ENCODE measurements at regions not wholly inside any gene's neighbourhood (a gene's known extent, or its start where the extent isn't known, plus 50 kb on each side); places are given as distances from the start of the nearest gene placed in this dataset.

DNA sequence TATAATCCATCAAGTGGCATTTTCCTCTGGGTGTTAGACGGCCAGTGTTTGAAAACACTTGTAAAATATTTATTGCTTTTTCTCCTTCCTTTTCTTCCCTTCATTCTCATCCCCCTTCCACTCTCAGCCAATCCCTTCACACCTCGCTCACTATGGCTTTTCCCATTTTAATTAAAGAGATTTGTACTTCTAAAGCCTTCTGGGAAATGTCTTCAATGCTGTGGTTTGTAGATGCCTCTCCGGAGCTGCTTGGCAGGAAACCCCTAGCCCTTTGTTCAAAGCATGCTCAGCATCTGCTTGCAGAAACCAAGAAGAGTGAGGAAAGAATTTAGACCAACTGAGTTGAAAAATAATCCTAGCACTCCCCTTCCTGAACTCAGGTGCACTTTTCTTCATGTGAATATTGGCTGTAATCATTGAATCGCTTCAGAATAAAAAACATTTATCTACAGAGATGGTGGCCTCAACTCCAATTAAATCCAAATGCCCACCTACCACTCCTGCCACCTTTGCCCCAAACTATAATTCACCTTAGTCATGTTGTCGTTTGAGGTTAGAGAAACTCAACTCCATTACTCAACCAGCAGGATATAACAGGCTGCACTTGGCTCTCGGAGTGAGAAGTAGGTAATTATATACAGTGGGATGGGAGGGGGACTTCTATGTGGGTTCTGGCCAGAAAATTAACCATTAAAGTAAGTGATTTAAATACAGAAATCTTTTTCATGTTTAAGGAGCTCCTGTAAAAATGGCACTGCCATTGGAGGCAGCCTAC, 659.4 kb upstream of the CAMK1G start:
- DNase-seq, result no peak

DNA sequence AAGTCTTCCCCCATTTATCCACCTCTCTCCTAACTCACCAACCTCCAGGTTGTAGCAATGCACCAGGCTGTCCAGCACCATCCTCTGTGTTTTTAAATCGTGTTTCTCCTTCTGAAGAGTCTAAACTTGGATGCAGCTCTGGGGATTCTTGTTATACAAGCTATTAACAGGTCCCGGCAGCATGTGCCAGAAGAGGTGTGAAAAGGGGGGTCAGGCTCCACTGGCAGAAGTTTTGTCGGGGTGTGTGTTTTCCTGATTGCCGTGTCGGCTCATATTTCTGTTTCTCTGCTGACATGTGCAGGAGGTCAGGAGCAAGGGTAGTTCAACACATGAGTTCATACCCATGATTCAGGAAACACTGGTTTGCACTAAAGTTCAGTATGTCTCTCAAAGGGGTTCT, 658.6 kb upstream of the CAMK1G start:
- DNase-seq, result no peak

DNA sequence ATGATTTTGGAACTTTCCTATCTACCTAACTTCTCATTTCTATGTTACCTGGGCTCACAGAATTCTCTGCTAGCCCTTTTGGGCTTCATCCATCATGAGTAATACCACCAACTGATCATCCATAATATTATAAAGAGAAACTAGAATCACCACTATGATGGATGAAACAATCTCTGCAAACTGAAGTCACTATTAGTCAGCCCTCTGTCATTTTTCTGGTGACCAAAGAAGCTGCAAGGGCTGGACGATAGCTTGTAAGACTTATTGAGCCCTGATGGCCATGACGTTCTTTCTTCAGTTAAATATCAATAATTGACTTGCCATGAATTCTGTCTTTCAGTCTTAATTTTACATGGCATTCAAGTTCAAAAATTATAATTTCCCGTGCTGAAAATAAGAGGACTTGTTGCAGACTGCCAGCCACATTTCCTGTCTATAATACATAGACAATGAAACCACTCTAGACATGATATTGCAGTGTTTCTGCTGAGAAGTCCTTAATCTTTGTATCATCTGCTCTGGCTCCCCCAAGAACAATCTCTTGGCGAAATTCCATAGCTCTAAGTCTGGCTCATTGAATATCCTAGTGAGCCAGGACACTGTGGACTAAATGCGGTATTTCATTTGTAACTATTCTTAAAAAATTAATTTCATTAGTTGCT, 655.0 kb upstream of the CAMK1G start:
- DNase-seq, result no peak

DNA sequence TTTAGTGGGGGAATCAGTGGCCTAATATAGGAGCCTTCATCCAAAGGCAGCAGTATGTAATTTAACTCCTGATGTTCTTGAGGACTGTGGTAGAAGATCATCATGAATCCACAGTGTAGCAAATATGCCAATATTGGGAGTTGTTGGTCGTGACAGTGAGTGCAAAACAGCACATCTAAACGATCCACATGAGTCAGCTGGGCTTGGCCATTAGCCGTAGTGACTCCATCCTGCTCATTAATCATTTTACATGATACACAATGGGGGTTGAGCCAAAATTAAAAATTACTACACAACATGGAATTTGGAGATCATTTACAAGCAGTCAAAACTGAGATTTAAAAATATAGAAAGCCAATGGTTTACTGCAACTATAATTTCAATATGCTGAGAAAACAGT, 653.9 kb upstream of the CAMK1G start:
- DNase-seq, result no peak

DNA sequence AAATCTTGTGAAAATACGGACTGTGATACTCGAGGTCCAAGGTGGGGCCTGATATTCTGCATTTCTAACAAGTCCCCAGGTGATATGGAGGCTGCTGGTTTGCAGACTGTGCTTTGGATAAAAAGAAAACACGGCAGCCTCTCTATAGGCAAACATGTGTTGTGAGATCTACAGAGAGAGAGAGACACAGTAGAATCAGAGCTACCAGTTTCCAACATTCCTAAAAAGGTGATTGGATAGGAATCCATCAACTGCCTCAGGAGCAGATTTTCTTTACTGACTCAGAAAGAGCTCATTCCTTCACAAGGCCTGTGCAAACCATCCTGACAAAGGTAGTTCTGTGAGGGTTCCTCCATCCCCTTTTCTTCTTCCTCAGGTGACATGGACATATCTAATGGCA, 651.6 kb upstream of the CAMK1G start:
- no peak for DNase-seq

DNA sequence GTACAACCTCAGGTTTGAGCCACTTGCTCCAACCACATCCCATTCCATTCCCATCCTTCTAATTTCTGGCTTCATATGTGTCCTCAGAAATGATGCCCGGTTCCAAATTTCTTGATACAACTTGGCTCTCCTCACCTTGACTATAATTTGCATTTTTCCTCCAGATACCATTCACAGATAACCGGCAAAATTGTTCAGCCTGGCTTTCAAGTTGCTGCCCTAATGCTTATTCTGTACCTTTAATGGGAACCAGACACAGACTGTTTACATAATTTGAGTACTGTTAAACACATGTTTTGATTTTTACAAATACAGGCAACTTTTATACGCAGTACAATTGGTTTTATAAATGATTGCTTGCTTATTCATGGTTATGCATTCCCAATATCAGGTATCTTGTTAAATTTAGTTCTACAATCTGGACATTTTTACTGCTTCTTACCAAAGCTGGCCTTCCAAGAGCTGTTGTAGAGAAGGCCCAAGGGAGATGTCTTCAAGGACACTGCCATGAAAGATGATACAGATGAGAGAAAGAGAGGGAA, 649.5 kb upstream of the CAMK1G start:
- DNase-seq, result no peak

DNA sequence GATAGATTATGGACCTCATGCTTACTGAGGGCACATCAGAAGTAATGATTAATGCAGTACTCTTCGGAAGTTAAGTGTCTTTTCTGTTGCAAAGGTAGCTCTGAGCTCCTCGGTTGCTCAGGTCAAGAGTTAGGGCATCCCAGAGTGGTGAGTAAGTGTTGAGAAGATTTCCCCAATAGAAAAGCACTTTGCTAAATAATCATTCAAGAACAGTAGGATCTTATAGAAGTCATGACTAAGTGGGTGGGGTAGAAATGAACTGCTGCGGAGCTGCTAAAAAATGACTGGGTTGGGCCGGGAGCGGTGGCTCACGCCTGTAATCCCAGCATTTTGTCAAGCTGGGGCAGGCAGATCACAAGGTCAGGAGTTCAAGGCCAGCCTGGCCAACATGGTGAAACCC, 648.6 kb upstream of the CAMK1G start:
- DNase-seq, result no peak

DNA sequence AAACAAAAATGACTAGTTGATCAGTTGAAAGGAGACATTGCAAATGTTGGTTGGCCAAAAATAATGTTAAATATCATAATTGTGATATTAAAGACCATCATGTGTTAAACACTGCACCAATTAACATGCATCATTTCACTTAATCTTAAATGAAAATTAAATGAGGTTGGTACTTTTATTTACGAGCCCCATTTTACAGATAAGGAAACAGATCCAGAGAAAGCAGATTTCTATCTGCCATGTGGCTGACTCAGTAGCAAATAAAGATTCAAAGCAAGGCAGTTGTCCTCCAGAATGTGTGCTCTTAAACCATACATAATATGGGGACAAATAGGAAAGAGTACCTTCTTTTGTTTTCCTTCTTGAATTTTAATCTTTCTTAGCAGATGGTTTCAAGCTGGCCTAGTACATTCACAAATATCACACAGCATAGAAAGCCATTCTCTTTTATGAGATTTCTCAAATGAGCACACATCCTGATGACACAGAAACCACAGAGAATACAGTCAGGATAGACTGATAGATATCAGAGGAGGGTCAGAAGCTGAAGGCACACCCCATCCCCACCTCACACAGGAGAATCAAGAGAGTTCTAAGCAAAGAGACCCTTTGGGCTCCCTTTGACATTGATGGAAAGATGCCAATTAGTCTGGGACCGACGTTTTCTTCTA, 647.9 kb upstream of the CAMK1G start:
- no peak for DNase-seq

DNA sequence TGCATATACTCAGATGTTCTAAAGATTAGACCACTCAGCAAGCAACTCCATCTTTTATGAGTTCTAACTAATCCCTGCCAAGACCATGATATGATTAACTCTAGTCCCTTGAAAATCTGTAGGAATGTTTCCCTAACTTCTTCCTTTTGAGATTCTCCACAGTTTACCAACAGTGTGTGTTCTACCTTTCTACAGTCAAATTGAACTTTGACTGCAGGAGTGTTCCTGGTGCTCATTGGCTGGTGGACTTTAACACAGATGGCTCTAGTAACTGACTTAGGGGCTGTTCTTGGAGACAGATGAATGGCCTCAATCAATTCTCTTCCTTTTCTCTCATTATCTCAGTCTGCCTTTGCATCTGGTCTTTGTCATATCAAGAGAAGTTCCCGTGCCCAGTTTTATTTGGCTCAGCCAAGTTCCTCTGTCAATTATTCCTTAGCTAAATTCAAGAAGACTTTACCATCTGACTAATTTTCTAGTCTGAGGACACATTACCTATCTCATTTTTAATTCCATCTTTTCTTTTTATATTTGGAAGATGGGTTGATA, 643.9 kb upstream of the CAMK1G start:
- DNase-seq, result no peak

DNA sequence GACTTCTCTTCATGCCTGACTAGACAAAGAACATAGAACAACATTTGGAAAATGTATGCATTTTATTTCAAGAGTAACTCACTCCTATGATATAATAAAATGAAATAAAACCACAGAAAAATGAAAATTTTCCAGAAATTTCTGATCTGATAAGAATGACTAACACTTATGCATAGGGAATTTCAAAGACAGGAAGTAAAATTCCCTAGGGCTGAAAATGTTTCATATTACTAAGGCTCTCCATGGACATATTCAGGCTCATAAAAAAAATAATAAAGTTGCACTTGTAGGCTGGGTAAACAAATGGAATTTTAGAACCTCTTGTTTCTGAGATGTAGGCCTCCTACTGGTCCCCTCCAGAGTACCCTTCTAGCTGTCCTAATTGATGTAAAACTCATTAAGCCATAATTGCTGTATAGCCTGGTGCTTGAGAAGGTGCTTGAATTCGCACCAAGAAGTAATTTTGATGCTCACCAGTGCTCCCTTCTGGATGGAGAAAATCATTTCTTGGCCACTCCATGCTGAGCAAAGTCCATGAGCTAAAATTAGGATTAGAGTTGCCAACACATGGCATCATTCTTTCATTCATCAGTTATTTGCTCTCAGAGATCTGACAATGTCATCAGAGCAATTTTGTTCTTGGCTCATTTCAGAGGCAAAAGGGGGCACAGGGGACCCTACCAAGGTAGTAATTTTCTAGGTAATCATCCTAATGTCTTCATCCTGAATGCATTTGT, 641.0 kb upstream of the CAMK1G start:
- no peak for DNase-seq

DNA sequence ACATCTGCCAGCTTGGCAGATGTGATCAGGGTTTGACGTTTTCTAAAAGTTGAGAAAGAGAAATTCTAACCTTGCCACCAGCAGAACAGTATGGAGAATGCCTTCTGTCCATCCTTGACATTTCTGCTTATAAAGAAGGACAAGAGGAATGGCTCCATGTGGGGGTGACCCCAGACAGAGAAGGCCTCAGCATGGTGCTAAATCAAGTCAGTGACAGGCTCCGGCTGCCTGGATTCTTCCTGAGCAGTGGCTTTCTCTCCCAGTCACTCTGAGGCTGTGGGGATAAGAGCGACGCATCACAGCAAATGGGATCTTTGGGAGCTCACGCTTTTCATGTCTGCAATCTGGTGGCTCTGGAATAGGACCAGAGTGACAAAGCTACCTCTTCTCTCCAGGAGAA, 640.2 kb upstream of the CAMK1G start:
- DNase-seq, result no peak

DNA sequence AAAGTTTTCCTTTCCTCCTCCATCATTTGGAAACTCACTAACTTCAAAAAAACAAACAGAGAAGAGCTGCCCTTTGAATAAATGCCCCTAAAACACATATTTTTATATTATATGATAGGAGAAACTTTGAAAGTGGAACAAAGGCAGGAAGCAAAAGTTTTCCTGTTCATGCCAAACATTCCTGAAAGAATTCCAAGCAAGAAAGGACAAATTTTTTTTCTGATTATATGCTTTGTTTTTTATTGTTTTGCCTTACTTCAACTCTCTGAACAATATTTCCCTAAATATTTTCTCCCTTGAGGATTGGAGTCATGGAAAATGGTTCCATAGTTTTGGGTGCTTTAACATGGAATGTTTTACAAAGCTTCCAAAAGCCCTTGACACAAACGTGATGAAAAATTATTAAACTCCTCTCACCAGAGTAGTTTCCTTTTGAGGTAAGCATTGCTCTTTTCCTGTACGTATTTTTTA, 638.5 kb upstream of the CAMK1G start:
- DNase-seq, result no peak

DNA sequence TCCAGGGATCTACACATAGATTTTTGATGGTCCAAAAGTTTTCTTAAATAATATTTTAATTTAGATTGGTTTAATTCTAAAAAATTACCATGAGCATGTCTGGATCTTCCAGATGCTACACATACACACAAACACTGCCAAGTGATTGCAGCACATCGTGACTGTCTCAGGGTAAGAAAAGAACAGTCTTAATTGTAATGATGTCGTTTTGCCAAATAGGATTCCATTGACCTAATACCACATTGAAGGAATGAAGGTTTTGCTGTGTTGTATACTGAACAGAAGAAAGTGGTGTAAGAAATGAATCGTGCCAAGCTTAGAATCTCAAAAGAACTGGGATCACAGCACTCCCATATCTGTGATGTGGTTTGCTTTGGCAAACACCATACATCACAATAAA, 633.3 kb upstream of the CAMK1G start:
- DNase-seq, result no peak

DNA sequence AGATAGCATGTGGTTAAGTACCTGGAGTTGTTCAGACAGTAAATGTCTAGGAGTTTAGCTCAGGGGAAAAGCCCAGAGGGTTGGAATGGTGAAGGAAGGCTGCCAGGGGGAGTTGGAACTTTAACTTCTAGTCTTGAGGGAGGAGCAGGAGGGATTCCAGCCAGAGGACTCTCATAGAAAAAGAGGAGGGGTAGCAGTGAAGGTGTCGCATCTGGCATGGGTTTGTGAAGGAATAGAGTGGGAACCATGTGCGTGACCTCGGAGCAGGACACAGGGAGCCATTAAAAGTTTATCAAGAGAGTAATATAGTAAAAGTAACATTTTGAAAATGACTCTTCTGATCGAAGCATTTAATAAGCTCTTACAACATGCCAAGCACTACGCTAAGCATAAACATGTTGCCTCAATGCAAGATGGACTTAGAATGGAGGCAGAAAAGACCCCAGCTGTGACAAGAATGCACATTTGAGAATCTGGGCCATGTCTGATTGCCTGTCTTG, 632.4 kb upstream of the CAMK1G start:
- no peak for DNase-seq

DNA sequence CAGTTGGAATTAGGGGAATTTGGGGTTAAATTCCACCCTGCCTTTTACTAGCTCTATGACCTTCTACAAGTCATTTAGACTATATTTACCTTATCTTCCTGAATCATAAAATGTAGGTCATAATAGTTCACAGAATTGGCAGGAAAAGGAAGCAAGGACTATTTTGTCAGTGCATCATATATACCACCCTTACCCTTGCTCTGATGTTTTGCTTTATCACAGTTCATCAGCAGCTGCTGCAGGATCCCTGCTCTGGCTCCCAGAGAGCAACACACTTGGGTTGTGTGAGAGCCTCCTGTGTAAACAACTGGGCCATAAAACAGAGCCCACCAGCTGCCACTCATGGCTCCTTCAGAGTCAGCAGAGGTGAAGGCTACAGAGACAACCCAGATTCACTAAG, 631.6 kb upstream of the CAMK1G start:
- DNase-seq, result no peak

DNA sequence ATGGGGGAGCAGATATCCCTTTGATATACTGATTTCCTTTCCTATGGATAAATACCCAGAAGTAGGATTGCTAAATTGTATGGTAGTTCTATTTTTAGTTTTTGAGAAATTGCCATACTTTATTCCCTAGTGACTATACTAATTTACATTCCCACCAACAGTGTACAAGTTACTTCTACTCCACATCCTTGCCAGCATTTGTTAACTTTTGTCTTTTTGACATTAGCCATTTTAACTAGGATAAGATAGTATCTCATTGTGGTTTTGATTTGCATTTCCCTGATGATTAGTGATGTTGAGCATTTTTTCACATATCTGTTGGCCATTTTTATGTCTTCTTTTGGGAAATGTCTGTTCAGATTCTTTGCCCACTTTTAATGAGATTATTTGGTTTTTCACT, 620.6 kb upstream of the CAMK1G start:
- no peak for DNase-seq

DNA sequence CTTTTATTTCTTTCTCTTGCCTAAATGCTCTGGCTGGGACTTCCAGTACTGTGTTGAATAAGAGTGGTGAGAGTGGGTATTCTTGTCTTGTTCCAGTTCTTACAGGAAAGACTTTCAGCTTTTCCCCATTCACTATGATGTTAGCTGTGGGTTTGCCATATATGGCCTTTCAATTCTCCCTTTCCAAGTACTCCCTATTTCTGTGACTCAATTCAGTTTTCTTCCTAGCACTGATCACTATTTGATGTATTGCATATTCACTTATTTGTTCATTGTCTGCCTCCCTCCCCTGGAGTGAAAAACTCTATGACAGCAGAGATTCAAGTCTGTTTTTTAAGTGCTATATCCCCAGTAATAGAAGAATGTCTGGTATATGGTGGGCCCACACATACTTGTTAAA, 618.2 kb upstream of the CAMK1G start:
- DNase-seq, result no peak

DNA sequence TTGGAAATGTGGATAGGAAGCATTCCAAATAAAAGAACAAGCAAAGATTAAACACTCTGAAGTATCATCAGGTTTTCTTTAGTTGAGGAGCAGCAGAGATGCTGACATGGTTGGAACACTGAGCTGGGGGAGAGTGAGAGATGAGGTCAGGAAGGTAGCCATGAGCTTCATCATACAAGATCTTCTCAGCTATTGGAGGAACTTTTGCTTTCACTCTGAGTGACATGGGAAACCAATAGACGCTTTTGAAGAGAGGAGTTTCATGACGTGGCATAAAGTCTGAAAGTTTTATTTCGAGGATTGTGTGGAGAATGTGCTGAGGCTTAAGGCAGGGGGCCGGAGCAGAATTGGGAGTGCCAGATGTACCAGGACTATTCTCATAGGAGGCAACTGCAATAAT, 616.2 kb upstream of the CAMK1G start:
- no peak for DNase-seq

DNA sequence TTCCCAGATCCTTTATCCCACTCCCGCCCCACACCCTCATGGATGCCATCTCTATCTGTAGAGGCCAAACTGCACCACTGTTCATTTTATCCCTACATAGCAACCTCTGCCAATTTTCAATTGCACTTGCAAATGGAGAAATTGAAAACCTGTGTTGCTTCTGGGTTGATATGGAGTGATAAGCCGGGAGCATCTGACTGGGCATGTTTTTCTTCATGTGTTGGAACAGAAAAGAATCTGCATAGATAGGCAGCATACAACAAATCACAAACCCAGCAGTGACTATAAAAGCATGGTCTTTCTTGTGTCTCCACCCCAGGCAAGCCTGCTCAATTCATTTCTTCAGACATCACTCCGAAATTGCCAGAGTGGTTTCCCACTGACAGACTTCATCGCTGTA, 608.8 kb upstream of the CAMK1G start:
- no peak for DNase-seq

DNA sequence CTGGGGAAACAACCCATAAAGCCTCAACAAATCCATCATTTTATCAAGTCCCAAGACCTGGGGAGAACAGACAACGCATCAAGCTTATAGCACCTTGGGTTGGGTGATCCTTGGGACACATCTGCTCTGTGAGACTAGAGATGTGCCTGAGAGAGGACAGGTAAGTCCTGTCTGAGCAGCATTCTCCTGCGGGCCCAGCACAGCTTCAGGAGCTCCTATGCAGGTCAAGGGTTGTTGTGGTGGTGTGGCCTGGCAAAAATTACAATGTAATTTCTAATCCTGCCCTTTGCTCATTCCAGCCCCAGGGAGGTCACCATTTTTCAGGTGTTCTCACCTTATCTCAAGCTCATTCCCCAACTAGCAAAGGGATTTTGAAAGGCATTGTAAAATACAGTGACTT, 608.1 kb upstream of the CAMK1G start:
- DNase-seq, result no peak

DNA sequence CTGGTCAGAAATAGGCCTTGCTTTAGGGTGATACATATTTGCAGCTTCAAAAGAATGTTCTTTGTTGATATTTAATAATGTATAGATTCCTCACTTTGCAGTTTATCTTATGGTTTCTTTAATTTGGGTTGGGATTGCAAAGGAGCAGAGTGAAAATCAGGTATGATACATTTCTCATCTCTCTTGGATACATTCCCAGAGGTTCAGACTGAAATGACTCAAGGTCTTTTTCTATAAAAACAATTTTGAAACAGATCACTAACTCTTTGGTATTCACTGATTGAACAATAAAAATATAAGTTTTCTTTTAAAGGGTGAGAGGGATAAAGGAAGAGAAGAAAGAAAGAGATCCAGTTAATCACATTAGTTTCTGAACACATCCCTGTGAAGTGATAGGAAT, 606.5 kb upstream of the CAMK1G start:
- no peak for DNase-seq

DNA sequence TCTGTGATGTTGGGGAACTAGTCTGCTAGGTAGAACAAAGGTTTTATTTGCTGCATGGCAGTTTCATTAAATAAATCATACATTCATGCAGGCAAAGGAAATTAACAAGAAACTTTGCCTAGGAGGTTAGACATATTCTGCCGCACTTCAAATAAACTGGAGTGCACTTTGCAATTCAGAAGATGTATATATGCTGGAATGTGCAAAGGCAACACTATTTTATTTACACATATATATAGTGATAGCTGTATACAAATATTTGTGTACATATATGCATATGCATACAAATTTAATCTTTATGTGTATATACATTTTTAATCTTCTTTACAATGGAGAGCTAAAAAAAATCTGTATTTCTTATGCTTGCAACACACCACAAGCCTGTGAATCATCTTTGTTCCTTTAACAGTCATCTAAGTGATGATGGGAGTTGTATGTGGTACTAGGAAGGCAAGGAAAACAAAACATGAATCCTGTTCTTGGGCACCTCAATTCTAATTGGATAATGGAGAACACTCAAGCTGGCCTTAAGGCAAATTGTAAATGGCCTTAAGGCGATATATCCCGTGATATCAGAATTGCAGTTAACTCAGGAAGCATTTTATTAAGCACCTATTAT, 605.8 kb upstream of the CAMK1G start:
- no peak for DNase-seq

Measured in activated CD4-positive, alpha-beta T cell treated with anti-CD3 and anti-CD28 coated beads, Interleukin-2, amount 50 U/mL, for 48 hours (primary cell).